ENCODE measurements at regions not wholly inside any gene's neighbourhood (a gene's known extent, or its start where the extent isn't known, plus 50 kb on each side); places are given as distances from the start of the nearest gene placed in this dataset.

GRCh38 chr6:164276211-164276610, 861.7 kb downstream of the QKI start:
- Histone ChIP-seq H4K5ac (ENCODE audit: insufficient read length, low read depth, low read length) (no peak overlapping the region), H3K14ac (ENCODE audit: insufficient read depth, low read length) (no peak overlapping the region), H3K4me2 (ENCODE audit: insufficient read depth, insufficient read length, low read length) (no peak overlapping the region), H2BK120ac (ENCODE audit: low read depth, low read length, poor library complexity, severe bottlenecking) (no peak overlapping the region), H2AK5ac (ENCODE audit: insufficient read length, low read length) (no peak overlapping the region), H4K20me1 (ENCODE audit: control insufficient read depth, insufficient read depth, insufficient read length) (no peaks in the 10 kb centered on the region), H3K9me3 (ENCODE audit: control insufficient read depth, low read depth, low read length) (peaks cover 10% of the 10 kb centered on the region), H3K79me1 (ENCODE audit: insufficient read depth, low read depth, low read length, poor library complexity, severe bottlenecking) (no peaks in the 10 kb centered on the region), H3K4me1 (ENCODE audit: insufficient read depth, low read length) (no peaks in the 10 kb centered on the region), H2BK20ac (ENCODE audit: low read depth, low read length, poor library complexity, severe bottlenecking) (no peak overlapping the region), H3K4ac (ENCODE audit: low read depth, low read length) (no peak overlapping the region), H2AFZ (ENCODE audit: low read length) (no peak overlapping the region), H2BK5ac (ENCODE audit: insufficient read length, low read length) (no peak overlapping the region), H3K27me3 (ENCODE audit: insufficient read depth, low read length) (no peaks in the 10 kb centered on the region), H4K91ac (ENCODE audit: insufficient read length, low read depth, low read length) (no peak overlapping the region), H4K8ac (replicated peaks; ENCODE audit: insufficient read length, low read depth, low read length) (no peak overlapping the region), H3K23ac (ENCODE audit: insufficient read length, low read depth, low read length) (no peak overlapping the region), H2BK12ac (ENCODE audit: insufficient read length, low read depth, low read length) (no peak overlapping the region), H3T11ph (ENCODE audit: low read length) (no peak overlapping the region), H3K9ac (ENCODE audit: extremely low read depth, insufficient read length, low read length) (no peak overlapping the region), H3K79me2 (ENCODE audit: insufficient read depth, low read length) (no peaks in the 10 kb centered on the region), H3K56ac (ENCODE audit: insufficient read length, low read depth, low read length) (no peak overlapping the region), H3K18ac (ENCODE audit: insufficient read length, low read depth, low read length) (no peak overlapping the region), H2BK15ac (ENCODE audit: low read depth, low read length) (no peak overlapping the region), H3K27ac (ENCODE audit: insufficient read length, low read depth, low read length) (no peak overlapping the region), H3K23me2 (ENCODE audit: insufficient read length, low read depth, low read length, poor library complexity, severe bottlenecking) (no peaks in the 10 kb centered on the region)
- no peak for TF ChIP-seq CTCF (conservative IDR thresholded peaks at IDR 0.05)
- DNase-seq = no peak
- Mint-ChIP-seq H3K27me3 (ENCODE audit: low read depth) (no peaks in the 10 kb centered on the region; the same call in 1 of the 2 replicates), H3K36me3 (ENCODE audit: insufficient read depth in 1 of 3, low read depth in 3 of 3) (peaks cover 9 to 32% (median 23%) of the 10 kb centered on the region in 3 experiments; a peak in 6 of 7 replicates), H3K9me3 (peaks cover 21 to 26% of the 10 kb centered on the region in 2 experiments), H3K4me1 (no peaks in the 10 kb centered on the region), H3K4me3 (no peak overlapping the region), H3K27ac (no peak overlapping the region)
- whole genome bisulfite sequencing (ENCODE audit: extremely low coverage, insufficient read length, low lambda C conversion rate) = no CpG with 5 or more reads among the region's 1 CpG

All from H9 (cell line).